GM19455 (cell line): ENCODE measurements at regions not wholly inside any gene's neighbourhood (a gene's known extent, or its start where the extent isn't known, plus 50 kb on each side); places are given as distances from the start of the nearest gene placed in this dataset.
"Not testable (repeated sequence)": the region's sequence is repeated elsewhere in the genome, so short reads cannot be mapped to it uniquely, and the experiment has no call there.

Experiments used
- ATAC-seq: cut with Tn5 transposase; IDR thresholded peaks from one replicate; pipeline ENCODE4 v1.9.1; 2021; ENCODE audit not compliant: unreplicated experiment

DNA sequence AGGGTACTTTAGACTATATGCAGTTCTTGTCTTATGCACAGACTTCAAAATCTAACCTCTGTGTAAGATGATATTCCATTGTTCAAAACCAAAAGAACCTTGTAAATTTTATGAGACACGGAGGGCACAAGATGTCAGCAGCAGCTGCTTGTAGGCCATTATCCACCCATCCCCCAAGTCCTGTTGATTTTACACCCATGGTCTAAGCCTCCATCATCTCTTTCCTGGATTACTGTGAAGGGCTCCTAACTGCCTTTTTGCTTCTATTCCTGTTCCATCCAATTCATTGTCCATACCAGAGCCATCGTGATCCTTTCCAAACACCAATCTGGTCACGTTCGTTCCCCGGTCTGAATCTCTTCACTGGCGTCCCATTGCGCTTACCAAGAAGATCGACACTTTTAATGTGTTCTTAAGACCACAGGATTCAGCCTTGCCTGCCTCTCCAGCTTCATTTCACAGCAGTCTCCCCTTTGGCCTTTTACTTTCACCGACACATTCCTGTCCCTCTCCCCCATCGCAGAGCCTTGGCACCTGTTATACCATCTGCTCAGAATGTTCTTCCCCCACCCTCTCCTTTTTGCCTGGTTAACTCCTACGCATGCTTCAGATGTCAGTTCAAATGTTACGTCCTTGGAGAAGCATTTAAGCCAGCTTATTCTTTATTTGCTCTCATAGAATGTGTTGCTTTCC, 107.3 kb upstream of the POU3F1 start:
- no peak for ATAC-seq

- ATAC-seq = no peak
Observed at GRCh38 chr1:38153066-38153777, 106.6 kb upstream of the POU3F1 start.

DNA sequence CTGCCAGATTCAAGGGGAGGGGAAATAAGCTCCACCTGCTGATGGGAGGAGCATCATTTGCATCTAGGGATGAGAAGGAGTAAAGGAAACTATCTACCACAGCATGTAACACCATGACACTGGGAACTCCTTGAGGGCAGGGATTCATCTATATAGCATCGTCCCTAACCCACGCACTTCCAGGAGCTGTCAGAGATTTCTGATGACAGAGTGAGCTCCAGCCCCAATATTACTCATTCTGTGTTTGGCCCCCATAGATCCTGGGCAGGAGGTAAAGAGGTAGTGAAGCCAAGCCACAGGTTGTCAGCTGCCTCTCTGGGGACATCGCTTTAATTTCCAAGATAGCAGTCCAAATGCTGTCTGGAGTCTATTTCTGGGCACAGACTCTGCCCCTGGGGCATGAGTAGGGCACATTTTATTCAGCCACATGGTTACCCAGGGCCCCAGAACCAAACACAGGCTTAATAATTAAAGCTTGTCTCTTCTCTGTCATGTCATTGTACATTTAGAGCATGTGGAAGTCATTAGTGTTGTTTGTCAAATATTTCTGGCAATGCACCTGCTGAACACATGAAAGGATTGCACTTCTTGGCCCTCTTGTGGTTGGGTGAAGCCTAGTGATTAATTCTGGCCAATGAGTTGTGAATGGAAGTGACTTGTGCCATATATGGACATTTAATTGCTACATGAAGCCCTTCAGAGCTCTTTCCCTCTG, 105.9 kb upstream of the POU3F1 start:
- no peak for ATAC-seq

- ATAC-seq = no peak
Observed at GRCh38 chr1:38151399-38151798, 104.8 kb upstream of the POU3F1 start.

GRCh38 chr1:38146079-38146478, 99.5 kb upstream of the POU3F1 start:
- ATAC-seq = not testable (repeated sequence)

DNA sequence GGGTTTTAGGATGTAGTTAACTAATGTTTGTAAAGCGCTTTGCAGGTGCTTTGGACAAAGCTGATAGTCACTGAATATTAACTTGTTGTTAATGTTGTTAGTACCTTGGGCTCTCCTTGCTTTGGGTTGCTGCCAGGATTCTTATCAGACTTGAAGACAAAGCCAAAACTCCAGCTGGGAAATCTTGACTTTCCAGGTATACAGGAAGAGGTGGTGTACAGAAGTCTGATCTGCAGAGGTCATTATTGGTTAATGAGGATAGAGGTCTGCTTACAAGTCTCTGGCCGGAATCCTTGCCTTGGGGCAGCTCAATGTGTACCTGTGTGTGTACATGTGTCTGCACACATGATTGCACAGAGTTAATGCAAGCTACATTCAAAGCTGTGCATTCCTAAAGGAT, 96.0 kb upstream of the POU3F1 start:
- no peak for ATAC-seq

- ATAC-seq = no peak
Observed at GRCh38 chr1:38141483-38141882, 94.9 kb upstream of the POU3F1 start.

- no peak for ATAC-seq
Observed at GRCh38 chr1:38139738-38140487, 93.3 kb upstream of the POU3F1 start.

GRCh38 chr1:38138498-38139233, 92.1 kb upstream of the POU3F1 start:
- no peak for ATAC-seq

DNA sequence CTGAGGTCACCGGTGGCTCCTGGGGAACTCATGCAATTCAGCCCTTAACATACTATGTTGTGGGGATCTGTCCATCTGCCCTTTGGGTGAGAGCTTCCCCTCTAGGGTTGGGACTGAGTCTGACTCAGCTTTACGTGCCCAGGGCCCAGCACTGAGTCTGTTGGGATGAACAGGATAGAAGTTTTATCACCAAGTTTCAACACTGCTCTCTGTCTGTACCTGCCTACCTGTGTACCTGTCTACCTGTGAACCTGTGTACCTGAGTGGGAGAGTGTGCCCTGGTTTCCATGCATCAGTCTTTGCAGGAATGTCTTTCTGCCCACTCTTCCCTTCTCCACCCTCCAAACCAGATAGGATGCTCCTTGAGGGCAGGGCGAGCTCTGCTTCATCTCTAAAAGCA, 90.6 kb upstream of the POU3F1 start:
- no peak for ATAC-seq

GRCh38 chr1:38135625-38136414, 89.2 kb upstream of the POU3F1 start:
- no peak for ATAC-seq

DNA sequence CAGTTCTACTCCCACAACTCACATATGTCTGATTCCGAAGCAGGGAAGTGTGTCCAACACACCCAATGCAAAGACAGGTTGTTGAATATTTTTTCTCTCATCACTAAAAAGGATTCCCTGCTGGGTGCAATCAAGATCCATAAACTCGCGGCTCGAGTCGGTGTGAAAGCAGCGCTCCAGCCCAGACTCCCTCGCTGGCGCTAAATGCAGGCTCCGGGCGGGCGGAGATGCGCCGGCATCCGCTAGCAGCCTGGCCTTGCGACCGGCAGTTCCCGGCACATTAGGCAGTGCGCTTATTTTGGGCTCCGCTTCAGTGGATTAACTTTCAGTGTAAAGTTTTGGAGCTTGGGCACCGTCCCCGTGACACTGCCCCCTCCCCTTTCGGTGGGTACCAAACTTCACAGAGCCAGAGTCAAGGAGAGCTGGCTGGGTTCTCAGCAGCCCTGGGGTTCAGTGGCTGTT, 87.7 kb upstream of the POU3F1 start:
- ATAC-seq = no peak

DNA sequence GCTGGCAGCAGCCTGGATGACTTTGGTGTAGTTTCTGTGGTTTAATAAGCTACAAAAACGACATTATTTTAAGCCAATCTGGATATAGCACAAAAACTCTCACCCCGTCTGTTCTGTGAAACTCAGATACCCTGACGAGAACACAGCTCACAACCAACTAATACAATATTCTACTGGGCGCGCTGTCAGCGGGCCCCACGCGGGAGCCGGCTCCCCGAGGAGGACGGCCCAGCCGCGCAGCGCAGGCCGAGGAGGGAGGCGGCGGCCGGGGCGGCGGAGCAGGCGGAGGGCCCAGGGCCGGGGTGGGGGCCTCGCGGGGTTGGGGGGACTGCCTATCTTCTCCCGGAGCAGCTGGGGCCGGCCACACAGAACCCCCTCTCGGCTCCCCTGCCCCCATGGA, 87.2 kb upstream of the POU3F1 start:
- no peak for ATAC-seq

GRCh38 chr1:38133304-38133703, 86.7 kb upstream of the POU3F1 start:
- ATAC-seq = no peak

- no peak for ATAC-seq
Observed at GRCh38 chr1:38132681-38133080, 86.1 kb upstream of the POU3F1 start.

DNA sequence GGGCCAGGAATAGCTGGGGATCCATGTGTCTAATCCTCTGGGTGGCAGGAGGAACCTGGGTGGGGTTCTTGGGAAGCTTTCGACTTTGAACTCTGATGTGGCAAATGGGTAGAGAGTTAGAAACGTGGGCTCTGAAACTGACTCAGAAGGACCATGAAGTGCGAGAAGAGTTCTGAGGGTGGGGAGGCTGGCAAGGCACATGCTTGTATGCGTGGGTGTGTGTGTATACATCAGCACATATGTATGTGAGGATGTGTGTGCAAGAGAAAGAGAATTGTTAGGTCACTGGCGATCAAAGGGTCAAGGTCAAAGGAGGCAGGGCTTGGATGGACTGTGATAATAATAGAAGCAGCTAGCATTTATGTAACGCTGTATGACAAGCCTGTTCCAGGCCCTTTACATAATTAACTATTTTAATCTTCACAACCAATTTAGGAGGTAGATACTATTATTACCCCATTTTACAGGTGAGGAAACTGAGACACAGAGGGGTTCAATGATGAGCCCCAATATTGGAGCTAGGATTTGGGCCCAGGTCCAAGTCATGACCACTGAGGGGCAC, 84.5 kb upstream of the POU3F1 start:
- ATAC-seq = no peak

DNA sequence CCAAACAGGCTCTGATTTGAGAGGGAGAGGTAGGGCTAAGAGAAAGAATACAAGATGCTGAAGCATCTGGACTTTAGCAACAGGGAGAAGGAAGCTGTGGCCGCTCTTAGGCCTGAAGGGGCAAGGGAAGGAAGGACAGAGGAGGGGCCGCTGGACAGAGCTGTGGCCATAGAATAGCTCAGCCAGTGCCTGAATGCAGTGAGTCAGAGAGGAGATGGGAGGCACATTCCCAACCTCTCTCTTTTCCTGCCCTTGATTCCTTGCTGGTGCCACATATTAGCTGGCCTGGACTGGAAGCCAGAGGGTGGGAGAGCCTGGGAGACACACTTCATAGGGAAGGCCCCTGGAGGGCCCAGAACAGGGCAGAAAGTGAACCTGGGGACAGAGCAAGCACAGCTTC, 83.4 kb upstream of the POU3F1 start:
- no peak for ATAC-seq

- ATAC-seq = no peak
Observed at GRCh38 chr1:38129473-38129872, 82.9 kb upstream of the POU3F1 start.

DNA sequence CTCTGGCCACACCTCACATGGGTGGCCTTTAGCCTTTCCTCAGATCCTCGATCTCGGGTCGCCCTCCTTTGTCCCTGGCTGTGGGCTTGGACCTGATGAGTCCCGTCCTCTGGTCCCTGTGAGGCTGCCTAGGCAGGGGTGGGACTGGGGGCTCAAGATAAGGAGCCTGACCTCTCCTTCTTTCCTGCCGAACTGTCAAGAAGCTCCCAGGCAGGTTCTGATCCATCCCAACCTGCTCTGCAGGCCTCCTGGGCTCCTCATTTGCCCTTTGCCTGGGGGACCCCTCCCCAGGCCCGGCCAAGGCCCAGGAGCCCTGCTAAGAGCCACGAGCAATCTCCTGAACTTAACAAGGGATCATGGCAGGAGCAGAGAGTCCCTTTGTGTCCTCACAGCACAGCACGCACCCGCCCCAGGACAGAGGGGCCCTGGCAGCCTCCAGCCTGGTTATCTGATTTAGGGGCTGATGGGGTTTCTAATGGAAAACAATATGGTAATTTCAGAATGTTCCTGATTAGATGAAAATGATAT, 82.4 kb upstream of the POU3F1 start:
- no peak for ATAC-seq
